ENCODE measurements at regions not wholly inside any gene's neighbourhood (a gene's known extent, or its start where the extent isn't known, plus 50 kb on each side); places are given as distances from the start of the nearest gene placed in this dataset.
"Not testable (repeated sequence)": the region's sequence is repeated elsewhere in the genome, so short reads cannot be mapped to it uniquely, and the experiment has no call there.

GRCh38 chr2:94763318-94763717 is 107.9 kb upstream of the TEKT4 start:
- intact Hi-C loops (cut with DNase I) = no loop called here
- Histone ChIP-seq H3K36me3 (ENCODE audit: control insufficient read depth in 2 of 3, insufficient read depth in 3 of 3, low read length in 3 of 3) (no peaks in the 10 kb centered on the region), H3K27ac (ENCODE audit: low read depth in 2 of 2, low read length in 2 of 2) (no peak overlapping the region), H3K27me3 (ENCODE audit: control insufficient read depth, insufficient read depth, low read length) (no peaks in the 10 kb centered on the region), H3K9ac (ENCODE audit: low read length in 3 of 3) (no peak overlapping the region), H3K9me3 (ENCODE audit: control insufficient read depth in 2 of 3, insufficient read depth in 1 of 3, low read length in 3 of 3) (no peaks in the 10 kb centered on the region), H3K4me1 (ENCODE audit: control insufficient read depth in 2 of 3, insufficient read depth in 2 of 3, low read depth in 1 of 3, low read length in 3 of 3) (no peaks in the 10 kb centered on the region), H3K4me3 (ENCODE audit: low read length in 3 of 3) (no peak overlapping the region)
- FAIRE-seq (no peak), DNase-seq (no peak)
- TF ChIP-seq CTCF (IDR thresholded peaks at IDR 0.05; ENCODE audit: borderline replicate concordance, extremely low read depth, insufficient read depth) = no peak

- intact Hi-C loops (cut with DNase I); DNase-seq; H3K27me3 ChIP-seq (ENCODE audit: control insufficient read depth, insufficient read depth, low read length); FAIRE-seq; H3K9me3 ChIP-seq (ENCODE audit: control insufficient read depth in 2 of 3, insufficient read depth in 1 of 3, low read length in 3 of 3); H3K27ac ChIP-seq (ENCODE audit: low read depth in 2 of 2, low read length in 2 of 2); H3K4me1 ChIP-seq (ENCODE audit: control insufficient read depth in 2 of 3, insufficient read depth in 2 of 3, low read depth in 1 of 3, low read length in 3 of 3); H3K36me3 ChIP-seq (ENCODE audit: control insufficient read depth in 2 of 3, insufficient read depth in 3 of 3, low read length in 3 of 3); H3K4me3 ChIP-seq (ENCODE audit: low read length in 3 of 3); H3K9ac ChIP-seq (ENCODE audit: low read length in 3 of 3): not testable (repeated sequence)
Observed at GRCh38 chr2:94764331-94764730, 106.9 kb upstream of the TEKT4 start.

GRCh38 chr2:94767336-94767735 is 103.9 kb upstream of the TEKT4 start:
- no peaks in the 10 kb centered on the region for H3K4me1 ChIP-seq (ENCODE audit: control insufficient read depth in 2 of 3, insufficient read depth in 2 of 3, low read depth in 1 of 3, low read length in 3 of 3)

GRCh38 chr2:94769733-94770132 is 101.5 kb upstream of the TEKT4 start:
- Histone ChIP-seq H3K9ac (ENCODE audit: low read length in 3 of 3) (no peak overlapping the region), H3K27me3 (ENCODE audit: control insufficient read depth, insufficient read depth, low read length) (no peaks in the 10 kb centered on the region), H3K4me3 (ENCODE audit: low read length in 3 of 3) (no peak overlapping the region), H3K36me3 (ENCODE audit: control insufficient read depth in 2 of 3, insufficient read depth in 3 of 3, low read length in 3 of 3) (no peaks in the 10 kb centered on the region), H3K4me1 (ENCODE audit: control insufficient read depth in 2 of 3, insufficient read depth in 2 of 3, low read depth in 1 of 3, low read length in 3 of 3) (no peaks in the 10 kb centered on the region), H3K27ac (ENCODE audit: low read depth in 2 of 2, low read length in 2 of 2) (no peak overlapping the region), H3K9me3 (ENCODE audit: control insufficient read depth in 2 of 3, insufficient read depth in 1 of 3, low read length in 3 of 3) (no peaks in the 10 kb centered on the region)
- no peak for TF ChIP-seq CTCF (IDR thresholded peaks at IDR 0.05; ENCODE audit: borderline replicate concordance, extremely low read depth, insufficient read depth)
- DNase-seq (no peak), FAIRE-seq (no peak)
- intact Hi-C loops (cut with DNase I) = no loop called here

More at GRCh38 chr2:94767336-94767735, 103.9 kb upstream of the TEKT4 start:
- H3K36me3 ChIP-seq (ENCODE audit: control insufficient read depth in 2 of 3, insufficient read depth in 3 of 3, low read length in 3 of 3) = no peaks in the 10 kb centered on the region
- DNase-seq = no peak
- no peak overlapping the region for H3K27ac ChIP-seq (ENCODE audit: low read depth in 2 of 2, low read length in 2 of 2)
- H3K4me3 ChIP-seq (ENCODE audit: low read length in 3 of 3) = no peak overlapping the region
- FAIRE-seq = no peak
- TF ChIP-seq CTCF (IDR thresholded peaks at IDR 0.05; ENCODE audit: borderline replicate concordance, extremely low read depth, insufficient read depth) = no peak
- intact Hi-C loops (cut with DNase I) = no loop called here
- no peak overlapping the region for H3K9ac ChIP-seq (ENCODE audit: low read length in 3 of 3)
- H3K27me3 ChIP-seq (ENCODE audit: control insufficient read depth, insufficient read depth, low read length) = no peaks in the 10 kb centered on the region
- H3K9me3 ChIP-seq (ENCODE audit: control insufficient read depth in 2 of 3, insufficient read depth in 1 of 3, low read length in 3 of 3) = no peaks in the 10 kb centered on the region

Data from kidney (tissue), 13 donors.